ENCODE measurements at regions not wholly inside any gene's neighbourhood (a gene's known extent, or its start where the extent isn't known, plus 50 kb on each side); places are given as distances from the start of the nearest gene placed in this dataset.

- no peak for TF ChIP-seq EP300 (IDR thresholded peaks at IDR 0.05; ENCODE audit: borderline replicate concordance)
- no peak for TF ChIP-seq NFIC (IDR thresholded peaks at IDR 0.05)
- no peak for TF ChIP-seq REST (IDR thresholded peaks at IDR 0.05; ENCODE audit: low read depth)
- TF ChIP-seq EGR1 (IDR thresholded peaks at IDR 0.05), result no peak
- TF ChIP-seq TAF1 (IDR thresholded peaks at IDR 0.05; ENCODE audit: low read depth), result no peak
- TF ChIP-seq MAX (IDR thresholded peaks at IDR 0.05), result no peak
- no peak for TF ChIP-seq FOXM1 (IDR thresholded peaks at IDR 0.05; ENCODE audit: borderline replicate concordance, low read depth)
- no peak for TF ChIP-seq CEBPB (IDR thresholded peaks at IDR 0.05)
- no peak for TF ChIP-seq YY1 (IDR thresholded peaks at IDR 0.05; ENCODE audit: low read depth)
- TF ChIP-seq RAD21 (IDR thresholded peaks at IDR 0.05; ENCODE audit: low read depth), result no peak
- TF ChIP-seq CREB1 (IDR thresholded peaks at IDR 0.05; ENCODE audit: low read depth), result no peak
- TF ChIP-seq, protein P1, sequence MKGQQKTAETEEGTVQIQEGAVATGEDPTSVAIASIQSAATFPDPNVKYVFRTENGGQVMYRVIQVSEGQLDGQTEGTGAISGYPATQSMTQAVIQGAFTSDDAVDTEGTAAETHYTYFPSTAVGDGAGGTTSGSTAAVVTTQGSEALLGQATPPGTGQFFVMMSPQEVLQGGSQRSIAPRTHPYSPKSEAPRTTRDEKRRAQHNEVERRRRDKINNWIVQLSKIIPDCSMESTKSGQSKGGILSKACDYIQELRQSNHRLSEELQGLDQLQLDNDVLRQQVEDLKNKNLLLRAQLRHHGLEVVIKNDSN (IDR thresholded peaks at IDR 0.05), result no peak
These were observed 492.9 kb downstream of the UTRN start for GRCh38 chr6:144778056-144778455.
